Ishikawa (cell line): ENCODE measurements at regions not wholly inside any gene's neighbourhood (a gene's known extent, or its start where the extent isn't known, plus 50 kb on each side); places are given as distances from the start of the nearest gene placed in this dataset.

Source experiments
- CREB1 ChIP-seq: IDR thresholded peaks from 2 replicates; pipeline ENCODE4 v1.6.1; 2012; ENCODE audit warnings: low read depth
- EP300 ChIP-seq: IDR thresholded peaks from 2 replicates; pipeline ENCODE4 v1.6.1; 2012; ENCODE audit warnings: borderline replicate concordance
- FOXM1 ChIP-seq: IDR thresholded peaks from 2 replicates; pipeline ENCODE4 v1.6.1; 2012; ENCODE audit warnings: low read depth, borderline replicate concordance
- NFIC ChIP-seq: IDR thresholded peaks from 2 replicates; pipeline ENCODE4 v1.6.1; 2012
- TAF1 ChIP-seq: IDR thresholded peaks from 2 replicates; pipeline ENCODE4 v1.6.1; 2012; ENCODE audit warnings: low read depth, mild to moderate bottlenecking
- TCF12 ChIP-seq: IDR thresholded peaks from 2 replicates; pipeline ENCODE4 v1.6.1; 2012; ENCODE audit warnings: low read depth
- TEAD4 ChIP-seq: IDR thresholded peaks from 2 replicates; pipeline ENCODE4 v1.6.1; 2012
- YY1 ChIP-seq: IDR thresholded peaks from 2 replicates; pipeline ENCODE4 v1.6.1; 2012; ENCODE audit warnings: low read depth
- ZBTB7A ChIP-seq: IDR thresholded peaks from 2 replicates; pipeline ENCODE4 v1.6.1; 2012; ENCODE audit warnings: low read depth
- TF ChIP-seq, protein P1 (sequence below): IDR thresholded peaks from 2 replicates; pipeline ENCODE4 v1.6.1; 2012

DNA sequence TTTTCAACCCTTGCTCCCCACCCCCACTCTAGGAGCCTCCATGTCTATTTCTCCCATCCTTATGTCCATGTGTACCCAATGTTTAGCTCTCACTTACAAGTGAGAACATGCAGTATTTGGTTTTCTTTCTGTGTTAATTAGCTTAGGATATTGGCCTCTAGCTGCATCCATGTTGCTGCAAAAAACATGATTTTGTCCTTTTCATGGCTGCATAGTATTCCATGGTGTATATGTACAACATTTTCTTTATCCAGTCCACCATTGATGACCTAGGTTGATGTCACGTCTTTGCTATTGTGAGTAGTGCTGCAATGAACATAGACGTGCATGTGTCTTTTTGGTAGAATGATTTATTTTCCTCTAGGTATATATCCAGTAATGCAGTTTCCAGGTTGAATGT is 472.8 kb downstream of the ZNF674 start:
- TF ChIP-seq TAF1 (no peak), TEAD4 (no peak), ZBTB7A (no peak), CREB1 (no peak), TCF12 (no peak), YY1 (no peak), NFIC (no peak), FOXM1 (no peak), EP300 (no peak)
- TF ChIP-seq, protein P1, sequence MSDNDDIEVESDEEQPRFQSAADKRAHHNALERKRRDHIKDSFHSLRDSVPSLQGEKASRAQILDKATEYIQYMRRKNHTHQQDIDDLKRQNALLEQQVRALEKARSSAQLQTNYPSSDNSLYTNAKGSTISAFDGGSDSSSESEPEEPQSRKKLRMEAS = no peak
